ENCODE measurements at regions not wholly inside any gene's neighbourhood (a gene's known extent, or its start where the extent isn't known, plus 50 kb on each side); places are given as distances from the start of the nearest gene placed in this dataset.
"Not testable (repeated sequence)": the region's sequence is repeated elsewhere in the genome, so short reads cannot be mapped to it uniquely, and the experiment has no call there.

GRCh38 chr14:84323978-84324377 lies 1206.0 kb upstream of the FLRT2 start:
- CTCF ChIA-PET: no interaction called here
- no peaks in the 10 kb centered on the region for H3K4me1 ChIP-seq (ENCODE audit: insufficient read depth, low read length)
- POLR2A ChIA-PET: no interaction called here

GRCh38 chr14:84336433-84336832 lies 1193.5 kb upstream of the FLRT2 start:
- Mint-ChIP-seq H3K4me3 (no peak overlapping the region), H3K4me1 (ENCODE audit: low read depth) (no peaks in the 10 kb centered on the region), H3K36me3 (ENCODE audit: low read depth) (no peaks in the 10 kb centered on the region), H3K27ac (no peak overlapping the region), H3K9me3 (peaks cover 17% of the 10 kb centered on the region), H3K27me3 (no peaks in the 10 kb centered on the region)
- POLR2A ChIA-PET: no interaction called here
- ATAC-seq (ENCODE audit: poor library complexity): no peak
- H3K4me3 ChIP-seq (ENCODE audit: low read length): no peak overlapping the region
- no peaks in the 10 kb centered on the region for H3K36me3 ChIP-seq (ENCODE audit: insufficient read depth, low read length)
- H3K27ac ChIP-seq (ENCODE audit: low read depth in 1 of 2, low read length in 2 of 2): no peak overlapping the region
- intact Hi-C loops (cut with DNase I, micrococcal nuclease): no loop called here
- H3K4me1 ChIP-seq (ENCODE audit: insufficient read depth, low read length): no peaks in the 10 kb centered on the region
- no peaks in the 10 kb centered on the region for H3K27me3 ChIP-seq (ENCODE audit: control insufficient read depth in 1 of 2, insufficient read depth in 2 of 2, low read length in 2 of 2)
- peaks cover 0 to 4% of the 10 kb centered on the region in 2 experiments for H3K9me3 ChIP-seq (ENCODE audit: control insufficient read depth in 1 of 2, insufficient read depth in 1 of 2, low read length in 2 of 2)
- no peak for TF ChIP-seq CTCF (IDR thresholded peaks at IDR 0.05)
- no peak for DNase-seq
- CTCF ChIA-PET: no interaction called here

More at GRCh38 chr14:84323978-84324377, 1206.0 kb upstream of the FLRT2 start:
- H3K36me3 ChIP-seq (ENCODE audit: insufficient read depth, low read length): no peaks in the 10 kb centered on the region
- peaks cover 0 to 3% of the 10 kb centered on the region in 2 experiments for H3K9me3 ChIP-seq (ENCODE audit: control insufficient read depth in 1 of 2, insufficient read depth in 1 of 2, low read length in 2 of 2)
- H3K27me3 ChIP-seq (ENCODE audit: control insufficient read depth in 1 of 2, insufficient read depth in 2 of 2, low read length in 2 of 2): no peaks in the 10 kb centered on the region
- H3K36me3 Mint-ChIP-seq (ENCODE audit: low read depth): no peaks in the 10 kb centered on the region
- no peak overlapping the region for H3K27ac ChIP-seq (ENCODE audit: low read depth in 1 of 2, low read length in 2 of 2)
- H3K9me3 Mint-ChIP-seq: peaks cover 21% of the 10 kb centered on the region
- TF ChIP-seq CTCF (IDR thresholded peaks at IDR 0.05): no peak
- intact Hi-C loops (cut with DNase I, micrococcal nuclease): no loop called here
- DNase-seq (no peak), ATAC-seq (ENCODE audit: poor library complexity) (no peak)
- H3K4me1 Mint-ChIP-seq (ENCODE audit: low read depth): no peaks in the 10 kb centered on the region
- H3K4me3 ChIP-seq (ENCODE audit: low read length): no peak overlapping the region
- no peak overlapping the region for H3K4me3 Mint-ChIP-seq
- H3K27me3 Mint-ChIP-seq: no peaks in the 10 kb centered on the region
- H3K27ac Mint-ChIP-seq: no peak overlapping the region

GRCh38 chr14:84340938-84341337 lies 1189.0 kb upstream of the FLRT2 start:
- no peaks in the 10 kb centered on the region for H3K27me3 Mint-ChIP-seq
- CTCF ChIA-PET: no interaction called here
- H3K27me3 ChIP-seq (ENCODE audit: control insufficient read depth in 1 of 2, insufficient read depth in 2 of 2, low read length in 2 of 2): no peaks in the 10 kb centered on the region
- H3K4me3 Mint-ChIP-seq: no peak overlapping the region
- DNase-seq (no peak), ATAC-seq (ENCODE audit: poor library complexity) (no peak)
- peaks cover 7% of the 10 kb centered on the region for H3K9me3 Mint-ChIP-seq
- POLR2A ChIA-PET: no interaction called here
- no peaks in the 10 kb centered on the region for H3K4me1 Mint-ChIP-seq (ENCODE audit: low read depth)
- no peak overlapping the region for H3K4me3 ChIP-seq (ENCODE audit: low read length)
- H3K27ac Mint-ChIP-seq: no peak overlapping the region
- no peak overlapping the region for H3K27ac ChIP-seq (ENCODE audit: low read depth in 1 of 2, low read length in 2 of 2)
- no peaks in the 10 kb centered on the region for H3K36me3 Mint-ChIP-seq (ENCODE audit: low read depth)
- H3K9me3 ChIP-seq (ENCODE audit: control insufficient read depth in 1 of 2, insufficient read depth in 1 of 2, low read length in 2 of 2): no peaks in the 10 kb centered on the region
- no peaks in the 10 kb centered on the region for H3K4me1 ChIP-seq (ENCODE audit: insufficient read depth, low read length)
- H3K36me3 ChIP-seq (ENCODE audit: insufficient read depth, low read length): no peaks in the 10 kb centered on the region
- no peak for TF ChIP-seq CTCF (IDR thresholded peaks at IDR 0.05)
- intact Hi-C loops (cut with DNase I, micrococcal nuclease): no loop called here

- H3K4me3 ChIP-seq (ENCODE audit: low read length); H3K4me1 Mint-ChIP-seq (ENCODE audit: low read depth); H3K36me3 ChIP-seq (ENCODE audit: insufficient read depth, low read length); H3K4me3 Mint-ChIP-seq; H3K27ac Mint-ChIP-seq; H3K9me3 ChIP-seq (ENCODE audit: control insufficient read depth in 1 of 2, insufficient read depth in 1 of 2, low read length in 2 of 2); ATAC-seq (ENCODE audit: poor library complexity); H3K27ac ChIP-seq (ENCODE audit: low read depth in 1 of 2, low read length in 2 of 2); H3K36me3 Mint-ChIP-seq (ENCODE audit: low read depth); intact Hi-C loops (cut with DNase I, micrococcal nuclease); DNase-seq; H3K4me1 ChIP-seq (ENCODE audit: insufficient read depth, low read length); CTCF ChIA-PET; H3K9me3 Mint-ChIP-seq; POLR2A ChIA-PET; H3K27me3 ChIP-seq (ENCODE audit: control insufficient read depth in 1 of 2, insufficient read depth in 2 of 2, low read length in 2 of 2); H3K27me3 Mint-ChIP-seq: not testable (repeated sequence)
Observed at GRCh38 chr14:84341867-84342266, 1188.1 kb upstream of the FLRT2 start.

Data from CD4-positive, alpha-beta T cell (primary cell).